GM19023 (cell line): ENCODE measurements at regions not wholly inside any gene's neighbourhood (a gene's known extent, or its start where the extent isn't known, plus 50 kb on each side); places are given as distances from the start of the nearest gene placed in this dataset.
"Not testable (repeated sequence)": the region's sequence is repeated elsewhere in the genome, so short reads cannot be mapped to it uniquely, and the experiment has no call there.

Experiments
- ATAC-seq: cut with Tn5 transposase; IDR thresholded peaks from one replicate; pipeline ENCODE4 v1.9.1; 2021; ENCODE audit warnings: mild to moderate bottlenecking, moderate library complexity; ENCODE audit not compliant: unreplicated experiment

DNA sequence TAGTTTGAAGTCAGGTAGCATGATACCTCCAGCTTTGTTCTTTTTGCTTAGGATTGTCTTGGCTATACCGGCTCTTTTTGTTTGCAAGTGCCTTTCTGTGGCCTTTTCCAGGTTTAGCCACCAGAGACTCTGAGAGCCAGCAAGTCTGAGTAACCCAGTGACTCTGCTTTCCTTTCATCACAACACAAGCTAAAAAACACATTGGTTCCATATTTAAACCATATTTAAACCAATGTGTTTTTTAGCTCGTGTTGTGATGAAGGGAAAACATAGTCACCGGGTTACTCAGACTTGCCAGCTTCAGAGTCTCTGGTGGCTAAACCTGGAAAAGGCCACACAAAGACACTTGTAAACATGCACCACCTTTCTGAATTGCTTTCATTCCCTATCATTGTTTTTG, 493.3 kb downstream of the NTRK2 start:
- no peak for ATAC-seq

DNA sequence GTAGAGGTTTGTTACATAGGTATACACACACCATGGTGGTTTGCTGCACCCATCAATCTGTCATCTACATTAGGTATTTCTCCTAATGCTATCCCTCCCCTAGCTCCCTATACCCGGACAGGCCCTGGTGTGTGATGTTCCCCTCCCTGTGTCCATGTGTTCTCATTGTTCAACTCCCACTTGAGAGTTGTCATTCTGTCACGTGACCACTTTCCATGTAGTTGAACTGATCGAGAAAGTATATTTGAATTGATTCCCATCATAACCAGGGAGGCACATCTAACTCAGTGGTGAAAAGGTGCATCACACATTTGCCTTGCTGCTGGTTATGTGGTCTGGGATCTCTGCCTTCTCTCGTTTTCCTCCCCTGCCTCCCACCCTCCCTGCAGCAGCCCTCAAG, 491.4 kb downstream of the NTRK2 start:
- not testable (repeated sequence) for ATAC-seq

DNA sequence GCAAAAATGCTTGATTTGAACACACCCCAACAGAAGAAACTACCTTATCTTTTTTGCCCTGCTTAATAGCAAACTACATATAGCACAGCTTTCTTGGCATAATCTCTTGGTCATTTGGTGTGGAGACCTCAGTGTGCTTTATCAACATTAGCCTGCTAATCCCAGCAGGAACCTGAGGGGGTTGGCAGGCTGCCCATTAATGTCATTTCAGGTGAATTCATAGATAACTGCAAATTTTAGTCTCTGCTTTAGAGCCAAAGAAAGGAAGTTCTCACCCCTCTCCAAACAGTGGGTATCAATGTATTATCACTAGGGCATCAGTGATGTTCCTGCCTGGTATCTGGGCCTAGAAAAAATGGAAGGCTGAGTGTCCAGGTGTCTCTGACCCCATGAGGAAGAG, 489.0 kb downstream of the NTRK2 start:
- no peak for ATAC-seq

DNA sequence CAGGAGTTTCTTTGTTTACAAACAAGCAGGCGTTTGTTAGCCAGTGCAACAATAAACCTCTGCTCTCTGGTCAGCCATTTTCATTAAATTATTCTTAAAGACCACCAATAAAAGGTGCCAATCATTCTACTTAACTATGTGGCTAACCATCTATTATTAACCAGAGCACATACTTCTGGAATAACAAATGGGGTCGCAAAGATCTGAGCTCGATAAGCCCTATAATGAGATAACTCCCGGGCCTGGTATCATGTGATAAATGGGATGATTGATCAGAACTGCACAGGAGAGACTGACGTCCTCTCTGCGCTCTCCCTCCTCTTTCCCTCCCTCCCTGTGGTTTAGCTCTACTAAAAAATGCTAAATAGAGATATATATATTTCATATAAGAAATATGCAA, 488.2 kb downstream of the NTRK2 start:
- no peak for ATAC-seq

DNA sequence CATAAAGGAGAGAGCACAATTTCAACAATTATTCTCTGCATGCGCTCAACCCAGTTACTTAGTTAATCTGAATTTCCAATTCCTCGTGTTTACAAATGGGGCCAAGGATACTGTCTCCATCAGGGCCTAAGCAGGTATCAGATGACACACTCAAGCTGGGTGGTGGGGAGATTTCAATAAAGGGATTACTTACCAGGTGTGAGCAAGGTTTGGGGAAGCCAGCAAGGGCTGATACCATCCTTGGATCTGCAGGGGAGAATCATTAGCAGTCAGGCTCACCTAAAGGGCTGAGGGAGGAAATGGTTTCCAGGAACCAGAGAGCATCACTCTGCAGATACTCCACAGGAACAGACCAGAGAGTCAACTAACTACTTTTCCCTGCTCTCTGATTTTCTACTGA, 487.1 kb downstream of the NTRK2 start:
- ATAC-seq: no peak

DNA sequence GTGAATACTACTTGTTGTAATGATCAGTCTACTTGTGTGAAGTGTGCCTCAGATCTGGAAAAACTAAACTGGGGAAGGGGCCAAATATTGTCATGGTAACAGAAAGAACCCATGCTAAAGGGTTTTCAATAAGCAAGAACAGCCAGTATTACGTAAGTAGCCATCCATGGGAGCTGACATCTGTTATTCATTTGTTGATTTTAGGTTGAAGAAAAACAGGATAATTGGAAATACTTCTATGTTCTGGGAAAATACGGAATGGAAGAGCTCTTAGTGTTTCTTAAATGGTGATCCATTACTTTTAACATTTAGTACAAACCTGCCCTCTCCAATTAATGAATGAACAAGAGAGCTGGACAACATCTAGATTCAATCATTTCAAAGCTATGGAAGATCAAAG, 485.8 kb downstream of the NTRK2 start:
- no peak for ATAC-seq

DNA sequence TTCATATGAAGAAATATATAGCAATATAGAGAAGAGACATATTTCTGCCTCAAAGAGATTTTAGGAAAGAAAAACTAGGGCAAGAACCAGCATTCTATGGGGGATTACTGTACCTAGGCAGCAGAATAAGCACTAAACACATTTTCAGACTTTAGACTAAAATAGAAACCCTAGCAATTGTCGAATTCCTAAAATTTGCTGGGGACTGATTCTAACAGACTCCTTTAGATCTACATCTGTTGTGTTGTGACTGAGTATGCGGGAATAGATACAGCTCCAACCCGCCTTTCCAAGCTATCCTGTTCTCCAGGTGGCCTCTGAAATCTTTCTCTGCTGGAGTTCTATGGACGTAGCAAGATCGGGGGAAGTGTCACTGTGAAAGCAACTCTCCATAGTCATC, 482.2 kb downstream of the NTRK2 start:
- ATAC-seq: no peak

DNA sequence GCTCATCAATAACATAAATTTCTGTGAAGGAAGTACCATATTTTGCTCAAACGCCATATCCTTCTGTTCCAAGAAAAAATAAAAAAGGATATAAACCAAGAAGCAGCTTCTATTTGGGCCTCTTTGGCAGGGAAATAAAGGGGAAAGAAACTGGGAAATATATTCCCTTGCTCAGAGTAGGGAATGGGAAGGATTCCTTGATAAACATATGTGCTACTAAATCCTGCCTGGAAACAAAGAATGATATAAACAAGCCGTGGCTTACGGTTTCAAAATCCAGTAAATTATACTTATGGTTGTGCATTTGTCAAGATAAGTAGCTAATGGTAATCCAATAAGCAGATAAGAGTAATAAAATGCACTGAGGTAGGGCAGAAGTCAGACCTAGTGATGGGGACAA, 481.6 kb downstream of the NTRK2 start:
- no peak for ATAC-seq

DNA sequence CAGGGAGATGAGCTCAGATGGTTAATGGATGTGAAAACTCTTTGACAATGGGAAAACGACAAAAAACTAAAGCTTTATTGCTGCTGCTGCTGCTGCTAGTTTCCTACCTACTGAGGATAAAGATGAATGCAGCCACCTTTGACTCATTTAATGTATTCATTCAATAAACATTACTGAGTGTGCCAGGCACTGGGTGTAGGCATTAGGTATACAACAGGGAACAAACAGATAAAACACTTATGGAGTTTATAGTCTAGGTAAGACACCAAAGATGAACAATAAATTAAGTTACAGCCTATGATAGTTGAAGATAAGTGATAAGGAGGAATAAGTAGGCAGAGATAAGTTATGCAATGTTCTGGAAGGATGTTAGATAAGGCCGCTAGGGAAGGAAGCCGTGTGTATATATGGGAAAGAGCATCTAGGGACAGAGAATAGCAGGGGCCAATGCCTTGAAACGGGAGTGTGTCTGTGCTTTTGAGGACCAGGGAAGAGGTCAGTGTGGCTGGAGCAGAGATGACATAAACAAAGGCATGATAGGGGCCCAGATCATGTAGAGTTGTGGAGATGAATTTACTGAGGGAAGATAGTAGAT, 477.6 kb downstream of the NTRK2 start:
- ATAC-seq: no peak

DNA sequence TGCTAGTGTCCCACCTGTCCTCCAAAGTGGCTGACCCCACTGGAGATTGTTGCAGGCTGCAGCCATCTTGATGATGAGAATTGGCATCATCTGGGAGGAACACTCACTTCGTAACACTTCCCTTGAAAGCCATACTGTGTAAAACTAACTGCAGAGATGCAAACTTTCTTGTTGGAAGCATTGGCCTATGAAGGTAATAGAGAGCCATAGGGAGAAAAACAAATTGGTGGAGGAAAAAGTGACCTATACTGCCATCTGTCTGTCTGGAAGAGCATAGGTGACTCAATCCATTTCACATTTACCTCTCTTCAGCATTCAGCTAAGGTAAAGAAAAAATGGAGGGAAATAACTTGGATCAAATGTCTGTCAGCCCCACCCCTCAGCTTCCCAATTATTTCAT, 473.4 kb downstream of the NTRK2 start:
- ATAC-seq: no peak

DNA sequence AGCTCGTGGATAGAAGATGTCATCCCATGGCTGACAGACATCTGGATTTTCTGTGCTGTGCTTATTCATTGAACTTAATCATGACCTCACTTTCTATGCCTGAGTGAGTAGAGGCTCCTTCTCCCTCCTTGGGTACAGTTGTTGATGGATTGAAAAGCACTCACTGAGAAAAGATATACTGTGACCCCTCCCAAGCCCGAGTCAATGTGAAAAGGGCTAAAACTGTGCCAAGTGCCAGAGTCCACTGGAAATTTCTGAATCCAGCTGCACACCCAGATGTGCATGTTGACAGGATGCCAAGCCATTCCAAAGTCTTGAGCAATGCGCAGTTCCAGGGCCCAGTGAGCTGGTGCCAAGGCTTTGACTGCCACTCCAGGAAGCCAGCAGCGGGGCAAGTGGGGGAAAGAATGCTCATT, 473.0 kb downstream of the NTRK2 start:
- no peak for ATAC-seq

DNA sequence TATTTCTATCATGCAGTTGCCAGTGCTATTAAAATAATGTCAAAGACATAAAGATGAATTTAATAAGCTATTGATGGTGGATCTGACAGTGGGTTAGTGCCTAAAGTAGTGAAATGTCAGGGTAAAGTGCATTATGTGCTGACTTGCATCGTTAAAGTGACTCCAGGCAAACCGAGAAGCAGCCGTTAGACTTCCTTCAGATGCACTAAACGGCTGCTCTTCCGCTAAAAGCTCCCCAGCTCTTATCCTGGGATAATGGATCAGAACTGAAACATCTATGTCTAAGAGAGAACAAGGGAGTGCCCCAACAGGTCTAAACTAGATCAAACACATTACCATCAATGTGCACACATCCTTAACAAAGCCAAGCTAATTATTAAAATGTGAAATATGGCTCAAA, 468.2 kb downstream of the NTRK2 start:
- ATAC-seq: no peak

DNA sequence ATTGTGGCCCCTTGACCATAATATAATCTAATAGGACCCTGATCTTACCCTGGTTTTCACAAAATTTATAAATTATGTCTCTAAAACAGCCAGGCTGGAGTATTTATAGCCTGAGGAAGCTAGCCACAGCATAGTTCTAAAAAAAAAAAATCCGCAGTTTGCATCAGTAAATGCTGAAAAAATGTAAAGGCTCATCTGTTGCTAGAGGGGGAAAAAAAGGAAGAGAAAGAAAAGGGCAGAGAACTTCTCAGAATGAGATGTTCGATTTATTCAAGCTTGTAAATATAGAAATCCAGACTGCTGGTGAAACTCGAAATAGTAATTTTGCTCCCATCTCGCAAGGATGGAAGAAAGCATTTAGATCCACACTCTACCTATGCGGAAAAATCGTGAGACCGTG, 467.5 kb downstream of the NTRK2 start:
- ATAC-seq: no peak

DNA sequence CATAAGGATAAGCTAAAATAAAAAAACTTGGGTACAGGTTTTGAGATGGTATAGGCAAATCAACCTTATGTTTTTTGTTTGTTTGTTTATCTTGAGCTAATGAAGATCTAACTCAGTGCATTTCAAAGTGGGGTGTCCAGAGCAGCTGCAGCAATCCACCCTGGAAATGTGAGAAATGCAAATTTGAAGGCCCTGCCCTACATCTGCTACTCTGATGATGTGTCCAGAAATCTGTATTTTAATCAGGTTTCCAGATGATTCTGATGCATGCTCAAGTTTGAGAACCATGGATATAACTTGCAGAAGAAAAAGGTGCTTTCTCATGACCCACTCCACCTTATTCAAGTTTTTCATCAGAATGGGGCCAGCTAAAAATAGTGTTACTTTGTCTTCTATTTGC, 467.0 kb downstream of the NTRK2 start:
- ATAC-seq: no peak

DNA sequence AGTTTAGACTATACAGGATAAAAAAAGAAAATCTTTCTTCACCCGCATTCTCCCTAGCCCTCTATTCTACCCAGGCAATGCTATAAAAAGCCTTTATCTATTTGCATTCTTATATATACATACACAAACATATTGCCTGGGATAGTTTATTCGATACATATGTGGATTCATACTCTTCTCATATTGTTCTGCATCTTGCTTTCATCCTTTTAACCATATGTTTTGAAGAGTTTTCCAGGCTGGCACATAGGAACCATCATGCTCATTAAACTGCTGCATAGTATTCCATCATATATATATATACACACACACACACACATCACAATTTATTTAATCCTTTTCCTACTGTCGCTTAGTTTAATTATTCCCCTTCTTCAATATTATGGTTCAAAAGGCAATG, 461.2 kb downstream of the NTRK2 start:
- no peak for ATAC-seq

DNA sequence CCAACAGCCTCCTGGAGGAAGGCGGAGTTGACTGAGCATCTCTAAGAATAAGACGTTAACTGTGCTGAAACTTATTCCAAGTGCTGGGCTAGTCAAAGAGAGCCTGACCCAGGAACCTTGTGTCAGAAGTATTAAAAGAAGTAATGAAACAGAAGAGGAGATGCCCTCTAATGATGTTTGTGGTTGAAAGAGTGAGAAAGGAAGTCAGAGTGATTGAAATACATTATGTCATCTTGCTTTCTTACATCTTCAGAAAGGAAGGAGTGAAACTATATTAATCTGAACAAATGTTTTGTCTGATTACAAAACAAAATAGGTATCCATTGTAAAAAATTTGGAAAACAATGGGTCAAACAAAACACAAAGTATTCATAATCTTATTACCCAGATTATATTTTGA, 460.7 kb downstream of the NTRK2 start:
- ATAC-seq: no peak

DNA sequence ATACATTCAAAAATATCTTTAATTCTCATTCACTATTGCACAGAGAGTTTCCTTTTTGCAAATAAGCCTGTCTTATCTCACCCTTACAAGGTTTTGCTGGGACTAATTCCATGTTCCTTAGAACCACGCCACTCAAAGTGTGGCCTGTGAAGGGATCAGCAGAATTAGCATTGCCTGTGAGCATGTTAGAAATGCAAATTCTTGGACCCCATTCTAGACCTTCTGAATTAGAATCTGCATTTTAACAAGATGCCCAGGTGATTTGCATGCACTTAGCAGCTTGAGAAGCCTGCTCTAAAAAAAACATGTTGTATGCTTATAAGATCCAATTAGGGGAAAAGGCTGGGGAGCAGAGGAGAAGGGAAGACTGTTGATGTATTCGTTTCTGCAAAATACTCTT, 460.0 kb downstream of the NTRK2 start:
- ATAC-seq: no peak

DNA sequence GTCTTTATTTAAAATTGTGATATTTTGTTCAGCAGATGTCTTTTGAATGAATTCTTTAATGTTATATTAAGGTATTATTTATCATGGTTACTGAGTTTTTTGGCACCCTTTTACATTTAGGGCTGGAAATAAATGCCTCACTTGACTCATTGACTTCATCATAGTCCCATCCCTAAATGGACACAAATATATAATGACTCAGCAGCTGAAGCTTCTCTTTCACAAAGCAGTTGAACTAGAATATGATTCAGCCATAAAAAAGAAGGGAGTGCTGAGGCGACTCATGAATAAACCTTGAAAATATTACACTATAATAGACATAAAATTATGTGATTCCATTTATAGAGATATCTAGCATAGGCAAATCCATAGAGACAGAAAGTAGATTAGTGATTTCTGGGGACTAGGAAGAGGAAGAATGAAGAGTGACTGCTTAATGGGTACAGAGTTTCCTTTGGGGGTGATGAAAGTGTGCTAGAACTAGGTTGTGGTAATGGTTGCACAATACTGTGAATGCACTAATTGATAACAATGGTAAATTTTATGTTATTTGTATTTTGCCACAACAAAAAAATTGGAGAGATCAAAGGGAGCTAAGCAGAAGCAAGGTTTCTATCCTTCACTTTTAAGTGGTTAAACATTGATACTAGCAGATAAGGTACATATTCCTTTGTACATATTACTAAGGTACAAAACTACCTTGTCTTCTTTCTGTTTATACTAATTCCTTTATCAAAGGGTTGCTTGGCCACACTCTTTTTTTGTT, 449.6 kb downstream of the NTRK2 start:
- no peak for ATAC-seq

DNA sequence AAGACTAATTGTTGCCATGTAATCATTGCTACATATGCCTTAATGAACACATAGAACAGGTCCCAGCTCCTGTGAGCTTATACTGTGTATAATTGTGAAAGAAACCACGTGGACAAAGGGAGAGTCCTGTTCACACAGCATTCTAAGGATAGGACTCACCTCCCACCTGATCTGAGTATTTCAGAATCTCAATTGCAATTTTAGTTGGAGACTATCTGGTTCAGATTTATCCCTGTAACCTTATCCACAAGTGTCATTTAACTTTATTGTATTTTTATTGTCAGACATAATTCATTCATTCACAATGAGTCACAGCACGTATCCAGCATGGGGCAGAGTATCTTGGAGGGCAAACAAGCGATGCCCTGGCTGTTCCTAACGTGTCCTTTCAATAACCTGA, 448.3 kb downstream of the NTRK2 start:
- ATAC-seq: no peak

DNA sequence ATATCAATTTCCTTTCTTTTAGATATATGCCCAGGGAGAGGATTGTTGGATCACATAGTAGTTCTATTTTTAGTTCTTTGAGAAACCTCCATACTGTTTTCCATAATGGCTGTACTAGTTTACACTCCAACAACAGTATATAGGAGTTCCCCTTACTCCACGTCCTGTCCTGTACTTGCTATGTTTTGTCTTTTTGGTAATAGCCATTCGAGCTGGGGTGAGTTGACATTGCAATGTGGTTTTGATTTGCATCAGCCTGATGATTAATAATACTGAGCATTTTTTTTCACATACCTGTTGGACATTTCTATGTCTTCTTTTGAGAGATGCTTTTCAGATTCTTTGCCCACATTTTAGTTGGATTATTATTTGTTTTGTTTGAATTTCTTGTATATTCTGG, 445.9 kb downstream of the NTRK2 start:
- ATAC-seq: no peak

DNA sequence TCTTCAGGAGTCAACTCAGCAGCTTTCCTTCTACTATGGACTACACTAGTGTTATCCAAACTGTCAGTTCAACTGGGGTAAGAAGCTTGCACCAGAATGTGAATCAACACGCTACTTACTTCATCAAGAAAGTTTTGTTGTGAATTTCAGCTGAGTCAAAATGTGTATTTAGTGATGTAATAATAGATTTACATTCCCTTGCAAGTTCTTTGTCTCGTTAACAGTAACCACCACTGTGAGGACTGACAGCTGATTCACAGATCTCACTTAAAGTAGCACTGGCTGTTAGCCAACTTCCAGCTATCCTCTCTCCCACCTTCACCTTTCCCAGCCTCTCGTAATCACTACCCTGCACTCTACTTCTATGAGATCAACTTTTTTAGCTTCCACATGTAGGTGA, 445.3 kb downstream of the NTRK2 start:
- no peak for ATAC-seq

DNA sequence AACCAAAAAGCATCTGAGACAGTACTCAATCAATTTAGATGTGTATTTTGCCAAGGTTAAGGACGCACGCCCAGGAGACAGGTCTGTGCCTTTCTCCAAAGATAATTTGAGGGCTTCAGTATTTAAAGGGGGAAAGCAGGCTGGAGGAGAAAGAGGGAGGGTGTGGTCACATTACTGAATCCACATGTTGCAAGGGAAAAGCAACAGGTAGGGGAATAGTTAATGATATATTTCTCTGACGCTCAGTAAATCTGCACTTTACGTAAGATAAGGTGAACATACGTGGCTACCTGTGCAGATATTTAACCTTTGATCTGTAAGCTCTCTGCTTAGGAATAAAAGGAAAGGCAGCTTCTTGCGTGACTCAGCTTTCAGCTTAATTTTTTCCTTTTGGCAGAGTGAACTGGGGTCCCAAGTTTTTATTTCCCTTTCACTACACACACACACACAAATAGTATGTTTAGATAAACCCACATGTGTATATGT, 443.4 kb downstream of the NTRK2 start:
- no peak for ATAC-seq

DNA sequence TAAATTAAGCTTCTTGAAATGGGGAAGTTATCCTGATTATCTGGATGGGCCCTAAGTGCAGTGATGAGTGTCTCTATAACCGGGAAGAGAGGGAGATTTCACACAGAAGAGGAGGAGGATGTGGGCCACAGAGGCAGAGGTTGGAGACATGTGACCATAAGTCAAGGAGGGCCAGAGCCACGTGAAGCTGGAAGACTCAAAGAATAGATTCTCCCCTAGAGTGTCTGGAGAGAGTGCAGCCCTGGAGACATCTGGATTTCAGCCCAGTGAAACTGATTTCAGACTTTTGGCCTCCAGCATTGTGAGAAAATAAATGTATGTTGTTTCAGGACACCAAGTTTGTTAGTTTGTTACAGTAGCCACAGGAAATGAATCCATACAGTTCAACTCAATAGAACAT, 442.9 kb downstream of the NTRK2 start:
- no peak for ATAC-seq
